Astrocyte (in vitro differentiated cells and primary cell): ENCODE measurements at regions not wholly inside any gene's neighbourhood (a gene's known extent, or its start where the extent isn't known, plus 50 kb on each side); places are given as distances from the start of the nearest gene placed in this dataset.
"Not testable (repeated sequence)": the region's sequence is repeated elsewhere in the genome, so short reads cannot be mapped to it uniquely, and the experiment has no call there.

Experiments
- CTCF ChIP-seq: IDR thresholded peaks from 2 replicates; pipeline ENCODE4 v1.5.1; 2011; ENCODE audit warnings: low read depth, mild to moderate bottlenecking, inconsistent platforms, low read length, moderate library complexity; ENCODE audit not compliant: insufficient read depth
- EZH2 ChIP-seq: IDR thresholded peaks from 2 replicates; pipeline ENCODE4 v1.6.1; 2012; ENCODE audit warnings: mild to moderate bottlenecking, low read length, inconsistent platforms; ENCODE audit not compliant: insufficient read depth

DNA sequence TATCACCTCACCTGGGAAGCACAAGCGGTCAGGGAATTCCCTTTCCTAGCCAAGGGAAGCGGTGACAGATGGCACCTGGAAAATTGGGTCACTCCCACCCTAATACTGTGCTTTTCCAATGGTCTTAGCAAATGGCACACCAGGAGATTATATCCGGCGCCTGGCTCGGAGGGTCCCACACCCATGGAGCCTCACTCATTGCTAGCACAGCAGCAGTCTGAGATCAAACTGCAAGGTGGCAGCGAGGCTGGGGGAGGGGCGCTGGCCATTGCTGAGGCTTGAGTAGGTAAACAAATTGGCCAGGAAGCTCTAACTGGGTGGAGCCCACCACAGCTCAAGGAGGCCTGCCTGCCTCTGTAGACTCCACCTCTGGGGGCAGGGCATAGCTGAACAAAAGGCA lies 1178.1 kb downstream of the KHDRBS2 start:
- not testable (repeated sequence) for TF ChIP-seq CTCF, EZH2
